ENCODE measurements at regions not wholly inside any gene's neighbourhood (a gene's known extent, or its start where the extent isn't known, plus 50 kb on each side); places are given as distances from the start of the nearest gene placed in this dataset.
"Not testable (repeated sequence)": the region's sequence is repeated elsewhere in the genome, so short reads cannot be mapped to it uniquely, and the experiment has no call there.

- no peak for DNase-seq (ENCODE audit: low read depth in 2 of 2)
Observed at GRCh38 chr5:53411388-53411787, 69.0 kb upstream of the FST start.

- not testable (repeated sequence) for DNase-seq (ENCODE audit: low read depth in 2 of 2)
Observed at GRCh38 chr5:53412499-53412898, 67.9 kb upstream of the FST start.

- no peak for DNase-seq (ENCODE audit: low read depth in 2 of 2)
Observed at GRCh38 chr5:53416144-53416738, 64.2 kb upstream of the FST start.

GRCh38 chr5:53418409-53418808 is 62.0 kb upstream of the FST start:
- no peak for DNase-seq (ENCODE audit: low read depth in 2 of 2)

GRCh38 chr5:53418826-53419658 is 61.4 kb upstream of the FST start:
- DNase-seq (ENCODE audit: low read depth in 2 of 2), result no peak

- DNase-seq (ENCODE audit: low read depth in 2 of 2), result no peak
Observed at GRCh38 chr5:53422539-53422938, 57.9 kb upstream of the FST start.

- DNase-seq (ENCODE audit: low read depth in 2 of 2), result no peak
Observed at GRCh38 chr5:53423724-53424123, 56.7 kb upstream of the FST start.

- DNase-seq (ENCODE audit: low read depth in 2 of 2), result no peak
Observed at GRCh38 chr5:53424686-53425615, 55.5 kb upstream of the FST start.

- DNase-seq (ENCODE audit: low read depth in 2 of 2), result peak in 1 of 2 experiments; percentile 3
Observed at GRCh38 chr5:53425687-53426511, 54.5 kb upstream of the FST start.

- DNase-seq (ENCODE audit: low read depth in 2 of 2), result no peak
Observed at GRCh38 chr5:53426512-53426830, 54.0 kb upstream of the FST start.

- no peak for DNase-seq (ENCODE audit: low read depth in 2 of 2)
Observed at GRCh38 chr5:53426878-53427277, 53.6 kb upstream of the FST start.

GRCh38 chr5:53427965-53428364 is 52.5 kb upstream of the FST start:
- DNase-seq (ENCODE audit: low read depth in 2 of 2), result no peak

GRCh38 chr5:53429706-53430105 is 50.7 kb upstream of the FST start:
- DNase-seq (ENCODE audit: low read depth in 2 of 2), result no peak

GRCh38 chr5:53430618-53431252 is 49.7 kb upstream of the FST start:
- DNase-seq (ENCODE audit: low read depth in 2 of 2), result no peak

Data from stimulated activated CD4-positive, alpha-beta T cell treated with anti-CD3 and anti-CD28 coated beads, Interleukin-12 subunit alpha, Interleukin-12 subunit beta, amount 100 ng/mL, for 24 hours (primary cell).